ENCODE measurements at regions not wholly inside any gene's neighbourhood (a gene's known extent, or its start where the extent isn't known, plus 50 kb on each side); places are given as distances from the start of the nearest gene placed in this dataset.

DNA sequence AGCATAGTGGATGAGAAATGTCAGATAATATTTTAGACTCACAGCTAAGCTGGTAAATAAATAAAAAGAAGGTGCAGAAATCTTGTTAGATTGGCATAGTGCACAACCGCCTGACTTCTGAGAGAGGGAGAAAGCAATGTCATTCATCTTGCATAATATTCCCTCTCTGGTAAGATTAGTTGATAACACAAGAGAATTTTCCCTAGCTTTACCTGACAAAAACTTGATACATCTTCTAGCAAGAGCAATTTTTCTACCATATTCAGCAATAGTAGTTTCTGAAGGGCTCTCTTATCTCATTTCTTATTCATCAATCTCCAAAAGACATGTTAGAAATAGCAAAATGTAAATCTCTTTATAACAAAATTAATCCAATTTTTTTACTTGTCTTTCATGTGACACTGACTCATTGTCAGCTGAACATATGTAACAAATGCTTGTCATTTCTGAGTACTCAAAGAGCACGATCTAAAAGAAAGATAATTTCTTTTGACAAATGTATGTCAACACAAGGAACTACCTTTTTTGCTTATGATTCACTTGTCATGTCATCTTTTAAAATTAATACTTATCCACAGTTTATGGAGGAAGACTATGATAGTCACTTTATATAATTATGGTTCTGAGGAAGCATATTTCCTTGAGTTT, 240.0 kb downstream of the ARAP2 start:
- H3K4me3 ChIP-seq (ENCODE audit: low read depth, low read length) = no peak overlapping the region
- TF ChIP-seq, protein P1, sequence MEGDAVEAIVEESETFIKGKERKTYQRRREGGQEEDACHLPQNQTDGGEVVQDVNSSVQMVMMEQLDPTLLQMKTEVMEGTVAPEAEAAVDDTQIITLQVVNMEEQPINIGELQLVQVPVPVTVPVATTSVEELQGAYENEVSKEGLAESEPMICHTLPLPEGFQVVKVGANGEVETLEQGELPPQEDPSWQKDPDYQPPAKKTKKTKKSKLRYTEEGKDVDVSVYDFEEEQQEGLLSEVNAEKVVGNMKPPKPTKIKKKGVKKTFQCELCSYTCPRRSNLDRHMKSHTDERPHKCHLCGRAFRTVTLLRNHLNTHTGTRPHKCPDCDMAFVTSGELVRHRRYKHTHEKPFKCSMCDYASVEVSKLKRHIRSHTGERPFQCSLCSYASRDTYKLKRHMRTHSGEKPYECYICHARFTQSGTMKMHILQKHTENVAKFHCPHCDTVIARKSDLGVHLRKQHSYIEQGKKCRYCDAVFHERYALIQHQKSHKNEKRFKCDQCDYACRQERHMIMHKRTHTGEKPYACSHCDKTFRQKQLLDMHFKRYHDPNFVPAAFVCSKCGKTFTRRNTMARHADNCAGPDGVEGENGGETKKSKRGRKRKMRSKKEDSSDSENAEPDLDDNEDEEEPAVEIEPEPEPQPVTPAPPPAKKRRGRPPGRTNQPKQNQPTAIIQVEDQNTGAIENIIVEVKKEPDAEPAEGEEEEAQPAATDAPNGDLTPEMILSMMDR (conservative IDR thresholded peaks at IDR 0.05; ENCODE audit: low read depth, low read length) = no peak
- no peak for DNase-seq (ENCODE audit: low read depth)

DNA sequence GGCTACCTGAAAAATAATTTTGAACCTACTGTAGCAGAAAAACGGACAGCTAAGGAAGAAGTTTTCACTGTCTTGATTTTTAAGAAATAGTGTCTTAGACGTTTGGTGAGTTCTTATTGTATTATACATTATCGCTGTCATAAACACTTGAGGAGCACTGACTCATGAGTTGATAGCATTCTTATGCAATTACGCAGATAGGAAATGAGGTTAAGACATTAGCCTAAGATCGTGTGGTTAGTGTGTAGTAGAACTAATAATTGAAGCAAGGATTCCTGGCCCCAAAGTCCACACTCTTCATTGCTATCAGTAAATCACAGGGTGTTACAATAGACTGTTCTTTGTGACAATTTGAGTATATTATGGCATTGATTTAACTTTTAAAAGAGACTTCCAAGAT, 238.1 kb downstream of the ARAP2 start:
- no peak for DNase-seq (ENCODE audit: low read depth)
- no peak overlapping the region for H3K4me3 ChIP-seq (ENCODE audit: low read depth, low read length)
- TF ChIP-seq, protein P1 (conservative IDR thresholded peaks at IDR 0.05; ENCODE audit: low read depth, low read length) = no peak

DNA sequence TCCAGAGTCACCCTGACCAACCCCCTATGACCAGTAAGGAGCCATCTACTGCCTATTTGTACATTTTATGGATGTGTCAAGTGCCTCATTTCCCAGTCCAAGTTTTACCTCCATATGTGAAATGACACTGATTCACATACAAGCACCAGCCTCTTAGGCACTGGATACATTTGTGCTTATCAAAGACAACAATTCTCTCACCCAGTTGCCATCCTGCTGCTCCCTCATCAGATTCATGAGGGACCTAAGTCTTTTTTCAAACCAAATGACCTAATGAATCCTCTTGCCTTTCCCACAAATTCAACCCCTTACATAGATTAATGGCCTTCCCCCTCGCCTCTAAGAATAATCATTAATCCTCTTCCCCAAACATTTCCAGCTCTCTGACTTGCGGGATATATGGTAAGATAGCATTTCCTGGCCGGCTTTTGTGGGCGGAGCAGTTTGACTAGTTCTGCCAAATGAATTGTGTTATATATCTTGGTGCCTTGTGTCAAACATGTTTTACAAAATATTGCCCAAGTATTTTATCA, 233.9 kb downstream of the ARAP2 start:
- DNase-seq (ENCODE audit: low read depth) = no peak
- TF ChIP-seq, protein P1 (conservative IDR thresholded peaks at IDR 0.05; ENCODE audit: low read depth, low read length) = no peak
- no peak overlapping the region for H3K4me3 ChIP-seq (ENCODE audit: low read depth, low read length)

DNA sequence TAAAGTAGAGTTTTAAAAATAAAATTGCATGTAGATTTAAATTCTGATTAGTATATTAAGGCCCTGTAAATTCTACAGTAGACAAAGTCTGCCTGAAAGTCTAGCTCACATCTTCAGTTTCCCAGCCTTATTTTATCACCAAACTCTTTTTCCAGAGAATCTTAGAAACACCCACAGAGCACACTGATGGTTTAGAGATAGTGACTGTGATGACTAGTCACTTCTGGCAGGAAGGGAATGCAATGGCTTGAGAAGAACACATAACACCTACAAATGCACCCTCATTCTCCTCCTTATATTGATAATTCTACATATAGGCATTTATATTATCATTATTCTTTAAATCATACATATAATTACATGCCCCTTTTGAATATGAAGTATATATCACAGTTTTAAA, 232.9 kb downstream of the ARAP2 start:
- DNase-seq (ENCODE audit: low read depth) = no peak

DNA sequence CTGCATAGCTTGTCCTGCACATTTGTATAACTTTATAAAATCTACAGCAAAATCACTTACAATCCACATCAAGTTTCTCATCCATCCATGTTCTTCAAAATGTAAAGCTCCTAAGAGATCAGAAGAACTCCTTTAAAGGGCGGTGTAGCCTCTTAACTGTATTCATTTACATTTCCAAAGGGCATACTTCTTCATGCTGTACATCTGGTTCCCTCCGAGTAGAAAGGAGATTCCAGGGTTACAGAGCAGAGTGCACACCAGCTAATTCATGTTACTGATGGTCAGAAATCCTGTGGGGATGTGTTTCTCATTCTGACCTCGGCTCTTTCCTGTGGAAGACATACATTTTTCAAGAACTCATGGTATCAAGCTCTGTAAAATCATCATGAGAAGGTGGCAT, 231.8 kb downstream of the ARAP2 start:
- TF ChIP-seq, protein P1 (conservative IDR thresholded peaks at IDR 0.05; ENCODE audit: low read depth, low read length) = no peak
- no peak for DNase-seq (ENCODE audit: low read depth)
- H3K4me3 ChIP-seq (ENCODE audit: low read depth, low read length) = no peak overlapping the region

More for the DNA sequence above, 232.9 kb downstream of the ARAP2 start:
- TF ChIP-seq, protein P1 (conservative IDR thresholded peaks at IDR 0.05; ENCODE audit: low read depth, low read length) = no peak
- H3K4me3 ChIP-seq (ENCODE audit: low read depth, low read length) = no peak overlapping the region

DNA sequence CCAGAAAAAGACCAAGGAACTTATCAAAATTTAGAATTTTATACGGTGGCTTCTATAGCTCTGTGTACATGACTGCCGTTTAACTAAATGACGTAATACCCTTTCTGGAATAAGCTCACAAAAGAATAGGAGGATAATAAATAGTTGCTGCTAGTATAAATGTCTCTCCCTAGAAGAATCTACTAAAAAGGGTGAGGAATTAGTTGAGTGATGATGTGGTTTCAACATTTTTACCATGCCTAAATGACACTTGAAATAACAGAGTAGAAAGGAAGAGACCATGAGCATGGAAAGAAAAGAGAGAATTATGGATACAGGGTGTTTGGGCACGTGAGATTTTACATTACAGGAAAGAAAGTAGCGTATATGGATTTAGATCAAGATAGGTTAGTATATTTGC, 231.1 kb downstream of the ARAP2 start:
- no peak for DNase-seq (ENCODE audit: low read depth)
- no peak overlapping the region for H3K4me3 ChIP-seq (ENCODE audit: low read depth, low read length)
- TF ChIP-seq, protein P1 (conservative IDR thresholded peaks at IDR 0.05; ENCODE audit: low read depth, low read length) = no peak
